BLaER1 treated with 17β-estradiol and CSF1 and Interleukin-3, amounts not matched to agents 10 nM and 100 nM (cell line): ENCODE measurements at regions not wholly inside any gene's neighbourhood (a gene's known extent, or its start where the extent isn't known, plus 50 kb on each side); places are given as distances from the start of the nearest gene placed in this dataset.

Source experiments
- H3K27ac ChIP-seq, 11 experiments: shearing (Covaris generic); formaldehyde crosslinking; 2 replicates each; pipeline ENCODE4 v1.8.1; 2022
- H3K27me3 ChIP-seq, 11 experiments: shearing (Covaris generic); formaldehyde crosslinking; 2 replicates each; pipeline ENCODE4 v1.8.1; 2022
- H3K36me3 ChIP-seq, 11 experiments: shearing (Covaris generic); formaldehyde crosslinking; 2 replicates each; pipeline ENCODE4 v1.8.1; 2022
- H3K4me1 ChIP-seq, 10 experiments: shearing (Covaris generic); formaldehyde crosslinking; 2 replicates each; pipeline ENCODE4 v1.8.1; 2022
- H3K4me2 ChIP-seq, 11 experiments: shearing (Covaris generic); formaldehyde crosslinking; 2 replicates each; pipeline ENCODE4 v1.8.1; 2022
- H3K4me3 ChIP-seq, 10 experiments: shearing (Covaris generic); formaldehyde crosslinking; 2 replicates each; pipeline ENCODE4 v1.8.1; 2022
- H3K9ac ChIP-seq, 11 experiments: shearing (Covaris generic); formaldehyde crosslinking; 2 replicates each; pipeline ENCODE4 v1.8.1; 2022
- H3K9me3 ChIP-seq, 11 experiments: shearing (Covaris generic); formaldehyde crosslinking; replicated peaks in 1 of 11; 2 replicates each; pipeline ENCODE4 v1.8.1; 2022
- H4K20me1 ChIP-seq, 11 experiments: shearing (Covaris generic); formaldehyde crosslinking; 2 replicates each; pipeline ENCODE4 v1.8.1; 2022
- Cebpa-rat ChIP-seq, 11 experiments: shearing (Covaris generic); IDR thresholded peaks; 2 replicates each; pipeline ENCODE4 v1.8.1; 2022

DNA sequence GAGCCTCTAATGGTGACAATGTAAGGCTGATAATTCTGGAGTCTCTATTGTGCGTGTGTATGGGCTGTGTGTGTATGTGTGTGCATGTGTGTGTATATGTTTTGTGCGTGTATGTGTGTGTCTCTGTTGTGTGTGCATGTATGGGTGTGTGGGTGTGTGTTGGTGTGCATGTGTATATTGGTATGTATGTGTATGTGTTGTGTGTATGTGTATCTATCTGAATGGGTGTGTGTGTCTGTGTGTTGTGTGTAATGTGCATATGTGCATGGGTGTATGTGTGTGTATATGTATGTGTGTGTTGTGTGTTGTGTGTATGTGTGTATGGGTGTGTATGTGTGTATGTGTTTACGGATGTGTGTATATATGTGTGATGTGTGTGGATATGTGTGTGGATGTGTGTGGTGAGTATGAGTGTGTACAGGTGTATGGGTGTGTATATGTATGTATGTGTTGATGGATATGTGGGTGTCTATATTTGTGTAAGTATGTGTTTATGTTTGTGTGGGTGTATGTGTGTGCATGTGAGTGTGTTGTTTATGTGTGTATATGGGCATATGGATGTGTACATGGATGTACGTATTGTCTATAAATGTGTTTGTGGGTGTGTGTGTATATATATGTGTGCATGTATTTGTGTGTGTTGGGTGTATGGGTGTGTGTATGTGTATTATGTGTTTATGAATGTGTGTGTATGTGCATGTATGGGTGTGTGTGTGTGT, 366.7 kb downstream of the UQCRFS1 start:
- no peak overlapping the region for H3K9ac ChIP-seq
- H3K4me3 ChIP-seq, result no peak overlapping the region
- H4K20me1 ChIP-seq, result no peaks in the 10 kb centered on the region; a peak in 1 of 22 replicates
- H3K27me3 ChIP-seq, result no peaks in the 10 kb centered on the region
- peaks cover 6 to 11% (median 9%) of the 10 kb centered on the region in 10 experiments; a peak in 14 of 20 replicates for H3K4me1 ChIP-seq
- H3K27ac ChIP-seq, result no peak overlapping the region
- H3K9me3 ChIP-seq, result no peaks in the 10 kb centered on the region
- no peak for TF ChIP-seq Cebpa-rat (IDR thresholded peaks at IDR 0.05)
- H3K36me3 ChIP-seq, result no peaks in the 10 kb centered on the region
- no peak overlapping the region for H3K4me2 ChIP-seq

DNA sequence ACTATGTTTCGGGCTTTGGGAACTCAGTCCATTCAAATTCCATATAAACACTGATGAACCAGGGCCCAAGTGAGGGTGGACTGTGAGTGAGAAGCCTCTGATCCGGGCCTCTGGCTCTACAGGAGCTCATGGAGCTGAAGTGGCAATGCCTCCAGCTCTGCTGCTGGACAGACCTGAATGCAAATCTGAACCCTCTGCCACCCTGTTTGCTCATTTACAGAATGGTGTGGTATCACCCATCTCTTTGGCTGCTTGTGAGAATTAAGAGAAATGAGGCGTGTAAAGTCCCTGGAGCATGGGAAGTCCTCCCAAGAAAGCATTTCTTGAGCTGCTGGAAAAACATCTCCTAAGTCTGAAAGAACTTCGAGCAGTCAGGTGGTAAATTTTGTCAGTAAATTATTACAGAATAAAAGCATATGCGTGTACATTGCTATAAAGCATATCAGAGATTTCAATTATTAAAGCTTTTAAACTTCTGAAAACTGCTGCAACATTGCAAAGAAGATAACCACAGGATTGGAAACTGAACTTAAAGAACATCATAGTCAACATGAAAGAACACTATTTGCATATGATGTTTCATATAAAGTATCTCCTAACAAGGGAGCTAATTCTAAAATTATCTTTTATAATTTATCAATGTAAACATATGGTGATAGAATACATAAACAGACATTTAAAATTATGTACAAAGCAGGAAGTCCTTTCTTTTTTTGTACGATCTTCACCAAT, 369.0 kb downstream of the UQCRFS1 start:
- no peak overlapping the region for H3K9ac ChIP-seq
- no peak overlapping the region for H3K4me3 ChIP-seq
- H3K27ac ChIP-seq, result no peak overlapping the region
- no peak for TF ChIP-seq Cebpa-rat (IDR thresholded peaks at IDR 0.05)
- peaks cover 6 to 15% (median 11%) of the 10 kb centered on the region in 10 experiments; a peak in 14 of 20 replicates for H3K4me1 ChIP-seq
- no peaks in the 10 kb centered on the region for H3K36me3 ChIP-seq
- no peaks in the 10 kb centered on the region for H3K9me3 ChIP-seq
- no peak overlapping the region for H3K4me2 ChIP-seq
- H3K27me3 ChIP-seq, result no peaks in the 10 kb centered on the region
- no peaks in the 10 kb centered on the region for H4K20me1 ChIP-seq

DNA sequence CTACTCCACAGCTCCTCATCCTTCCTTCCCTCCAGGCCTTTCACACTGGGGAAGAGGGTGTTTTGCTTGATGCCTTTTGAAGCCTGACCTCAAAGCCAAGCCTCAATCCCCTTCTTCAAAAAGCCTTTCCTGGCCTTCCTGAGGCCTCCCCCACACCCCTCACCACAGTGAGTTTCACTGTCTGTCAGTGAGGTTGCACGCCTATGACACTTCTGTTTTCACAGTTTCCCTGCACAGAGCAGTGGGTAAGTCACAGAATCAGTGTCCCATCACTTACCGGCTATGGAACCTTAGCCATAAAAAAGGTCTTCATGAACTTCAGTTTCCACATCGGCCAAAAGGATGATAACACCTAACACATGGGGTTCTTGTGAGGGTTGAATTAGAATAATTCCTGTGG, 371.4 kb downstream of the UQCRFS1 start:
- Histone ChIP-seq H3K4me3 (no peak overlapping the region), H3K36me3 (no peaks in the 10 kb centered on the region), H3K9me3 (no peaks in the 10 kb centered on the region), H4K20me1 (no peaks in the 10 kb centered on the region), H3K9ac (no peak overlapping the region), H3K4me1 (peaks cover 0 to 12% (median 10%) of the 10 kb centered on the region in 10 experiments; a peak in 13 of 20 replicates), H3K27me3 (no peaks in the 10 kb centered on the region), H3K4me2 (peak overlapping the region in 10 of 11 experiments; percentile 1 to 53 (median 26); a peak in 16 of 22 replicates), H3K27ac (no peak overlapping the region)
- no peak for TF ChIP-seq Cebpa-rat (IDR thresholded peaks at IDR 0.05)

DNA sequence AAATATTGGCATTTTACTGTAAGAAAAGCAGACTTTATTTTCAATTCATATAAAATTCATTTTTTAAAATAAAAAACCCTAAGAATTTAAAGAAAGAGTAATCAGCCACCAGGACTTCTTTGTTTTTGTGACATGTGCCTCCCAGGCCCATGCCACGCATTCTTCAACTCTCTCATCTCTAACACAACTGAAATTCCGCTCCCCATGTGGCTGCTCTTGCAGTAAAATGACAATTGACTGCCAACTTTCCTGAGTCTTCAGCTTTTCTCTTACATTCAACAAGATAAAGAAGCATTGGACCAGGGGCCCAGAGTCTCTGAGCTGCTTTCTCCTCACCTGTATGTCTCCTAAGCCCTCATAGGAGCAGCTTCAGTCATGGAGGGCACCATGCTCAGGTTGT, 372.1 kb downstream of the UQCRFS1 start:
- Histone ChIP-seq H3K4me1 (peaks cover 0 to 12% (median 10%) of the 10 kb centered on the region in 10 experiments; a peak in 13 of 20 replicates), H4K20me1 (no peaks in the 10 kb centered on the region), H3K4me2 (peak overlapping the region in 9 of 11 experiments; percentile 1 to 53 (median 27); a peak in 10 of 22 replicates), H3K36me3 (no peaks in the 10 kb centered on the region), H3K27me3 (no peaks in the 10 kb centered on the region), H3K4me3 (no peak overlapping the region), H3K27ac (no peak overlapping the region), H3K9me3 (no peaks in the 10 kb centered on the region), H3K9ac (no peak overlapping the region)
- TF ChIP-seq Cebpa-rat (IDR thresholded peaks at IDR 0.05), result no peak

DNA sequence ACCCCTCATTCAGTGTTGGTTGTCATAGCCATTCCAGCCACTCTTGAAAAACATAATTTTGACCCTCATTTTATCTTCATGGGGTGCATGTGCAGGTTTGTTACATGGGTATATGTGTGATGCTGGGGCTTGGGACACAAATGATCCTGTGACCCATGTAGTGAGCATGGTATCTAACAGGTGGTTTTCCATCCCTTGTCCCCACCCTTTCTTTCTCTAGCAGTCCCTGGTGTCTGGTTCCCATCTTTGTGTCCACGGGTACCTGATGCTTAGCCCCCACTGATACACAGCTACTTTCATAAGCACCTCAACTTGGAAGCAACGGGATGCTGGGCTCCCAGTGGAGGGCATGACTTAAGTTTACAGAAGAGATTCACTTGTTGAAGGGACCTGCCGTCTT, 373.5 kb downstream of the UQCRFS1 start:
- no peak for TF ChIP-seq Cebpa-rat (IDR thresholded peaks at IDR 0.05)
- Histone ChIP-seq H3K36me3 (no peaks in the 10 kb centered on the region), H3K9me3 (no peaks in the 10 kb centered on the region), H3K9ac (no peak overlapping the region), H4K20me1 (no peaks in the 10 kb centered on the region), H3K4me1 (peaks cover 0 to 12% (median 10%) of the 10 kb centered on the region in 10 experiments; a peak in 13 of 20 replicates), H3K27ac (no peak overlapping the region), H3K27me3 (no peaks in the 10 kb centered on the region), H3K4me3 (no peak overlapping the region), H3K4me2 (no peak overlapping the region)

DNA sequence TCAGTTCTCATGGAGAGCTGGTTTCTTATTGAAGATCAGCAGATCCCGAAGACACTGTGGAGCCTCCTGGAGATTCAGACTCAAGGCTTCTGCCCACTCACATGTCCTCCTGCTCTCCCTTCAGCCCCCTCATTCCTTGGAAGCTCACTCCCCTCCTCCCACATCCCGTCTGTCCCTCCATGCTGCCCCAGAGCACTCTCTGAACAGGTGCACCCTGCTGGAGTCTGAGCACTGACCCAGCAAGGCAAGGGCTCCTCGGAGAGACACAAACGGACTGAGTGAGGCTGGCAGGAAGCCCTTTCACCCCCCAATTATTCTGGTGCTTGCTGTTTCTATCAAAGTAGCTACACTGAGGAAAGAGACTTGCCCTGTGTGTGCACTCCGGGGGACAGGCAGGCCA, 374.0 kb downstream of the UQCRFS1 start:
- no peak overlapping the region for H3K27ac ChIP-seq

DNA sequence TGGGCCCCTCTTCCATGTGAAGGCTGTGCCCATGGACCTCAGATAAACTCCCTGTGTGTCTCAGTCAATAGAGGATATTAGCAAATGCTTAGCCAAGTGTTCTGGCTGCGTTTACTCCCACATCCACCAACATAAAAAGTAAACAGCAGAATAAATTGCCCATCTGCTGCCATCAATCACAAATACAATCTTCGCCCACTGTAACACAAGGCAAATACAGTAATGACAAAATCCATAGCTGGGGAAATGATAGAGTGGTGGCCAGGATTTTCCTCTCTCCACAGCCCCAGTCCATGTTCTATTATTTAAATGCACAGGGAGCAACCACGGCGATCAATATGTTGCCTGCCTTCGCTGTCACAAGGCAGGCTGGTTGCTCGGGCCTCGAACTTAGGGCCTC, 376.5 kb downstream of the UQCRFS1 start:
- TF ChIP-seq Cebpa-rat (IDR thresholded peaks at IDR 0.05), result no peak
- H3K27ac ChIP-seq, result no peak overlapping the region
- peaks cover 0 to 5% (median 4%) of the 10 kb centered on the region in 10 experiments; a peak in 12 of 20 replicates for H3K4me1 ChIP-seq
- H3K9ac ChIP-seq, result no peak overlapping the region
- H4K20me1 ChIP-seq, result no peaks in the 10 kb centered on the region
- H3K9me3 ChIP-seq, result no peaks in the 10 kb centered on the region
- H3K4me3 ChIP-seq, result no peak overlapping the region
- no peaks in the 10 kb centered on the region for H3K36me3 ChIP-seq
- no peak overlapping the region for H3K4me2 ChIP-seq
- no peaks in the 10 kb centered on the region for H3K27me3 ChIP-seq

More for the DNA sequence above, 374.0 kb downstream of the UQCRFS1 start:
- no peak for TF ChIP-seq Cebpa-rat (IDR thresholded peaks at IDR 0.05)
- Histone ChIP-seq H3K9ac (no peak overlapping the region), H3K27me3 (no peaks in the 10 kb centered on the region), H3K4me1 (peaks cover 0 to 12% (median 10%) of the 10 kb centered on the region in 10 experiments; a peak in 13 of 20 replicates), H4K20me1 (no peaks in the 10 kb centered on the region), H3K4me3 (no peak overlapping the region), H3K9me3 (no peaks in the 10 kb centered on the region), H3K36me3 (no peaks in the 10 kb centered on the region), H3K4me2 (no peak overlapping the region)

DNA sequence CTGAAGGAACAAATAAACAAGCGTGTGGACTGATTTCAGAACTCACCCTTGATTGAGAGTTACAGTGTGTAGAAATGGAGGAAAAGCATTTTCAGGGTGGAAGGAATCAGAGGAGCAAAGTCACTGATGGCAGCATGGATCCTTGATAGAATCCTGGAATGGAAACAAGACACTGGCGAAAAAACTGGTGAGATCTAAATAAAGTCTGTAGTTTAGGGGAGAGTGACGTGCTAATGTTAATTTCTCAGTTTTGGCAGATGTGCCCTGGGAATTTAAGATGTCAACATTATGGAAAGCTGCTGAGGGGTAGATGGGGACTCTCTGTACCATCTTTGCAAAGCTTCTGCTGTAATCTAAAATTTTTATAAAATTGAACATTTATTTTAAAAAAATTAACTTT, 378.0 kb downstream of the UQCRFS1 start:
- no peak overlapping the region for H3K4me2 ChIP-seq
- TF ChIP-seq Cebpa-rat (IDR thresholded peaks at IDR 0.05), result no peak
- no peaks in the 10 kb centered on the region for H4K20me1 ChIP-seq
- no peaks in the 10 kb centered on the region for H3K27me3 ChIP-seq
- no peak overlapping the region for H3K4me3 ChIP-seq
- no peaks in the 10 kb centered on the region for H3K36me3 ChIP-seq
- H3K27ac ChIP-seq, result no peak overlapping the region
- no peaks in the 10 kb centered on the region for H3K9me3 ChIP-seq
- no peaks in the 10 kb centered on the region for H3K4me1 ChIP-seq
- no peak overlapping the region for H3K9ac ChIP-seq

DNA sequence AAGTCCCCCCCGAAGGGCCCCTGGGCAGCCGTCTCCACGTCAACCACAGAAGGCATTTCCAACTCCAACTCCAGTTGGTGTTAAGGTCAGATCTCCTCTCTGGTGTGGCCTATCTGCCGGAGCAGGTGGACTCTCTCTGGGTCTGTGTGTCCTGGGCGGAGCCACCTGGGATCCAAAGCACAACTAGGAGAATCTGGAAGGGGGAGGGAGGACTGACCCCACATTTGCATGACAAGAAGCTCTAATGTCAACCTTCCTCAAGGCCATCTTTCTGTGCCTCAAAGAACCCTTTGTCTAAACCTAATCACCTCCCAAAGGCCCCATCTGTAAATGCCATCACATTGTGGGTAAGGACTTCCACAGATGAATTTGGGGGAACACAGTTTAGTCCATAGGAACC, 381.5 kb downstream of the UQCRFS1 start:
- no peaks in the 10 kb centered on the region for H3K9me3 ChIP-seq
- no peak for TF ChIP-seq Cebpa-rat (IDR thresholded peaks at IDR 0.05)
- H4K20me1 ChIP-seq, result no peaks in the 10 kb centered on the region
- no peak overlapping the region for H3K27ac ChIP-seq
- no peak overlapping the region for H3K9ac ChIP-seq
- no peaks in the 10 kb centered on the region for H3K36me3 ChIP-seq
- no peak overlapping the region for H3K4me2 ChIP-seq
- no peaks in the 10 kb centered on the region; a peak in 1 of 22 replicates for H3K27me3 ChIP-seq
- H3K4me3 ChIP-seq, result no peak overlapping the region
- no peaks in the 10 kb centered on the region for H3K4me1 ChIP-seq
